Lung (tissue), 11 donors: ENCODE measurements at regions not wholly inside any gene's neighbourhood (a gene's known extent, or its start where the extent isn't known, plus 50 kb on each side); places are given as distances from the start of the nearest gene placed in this dataset.

ENCODE experiments used
- ATAC-seq: fragments of 200-7000 bp; cut with Tn5 transposase; one replicate; pipeline ENCODE4 v1.9.1; 2020; ENCODE audit warnings: moderate number of reproducible peaks; ENCODE audit not compliant: insufficient read depth, low FRiP score
- DNase-seq, 3 donors: peaks; one replicate each; pipeline ENCODE4 v3.0.0-alpha.2; 2013 to 2017
- H3K27ac ChIP-seq, 2 donors: one replicate each; pipeline ENCODE4 v1.5.1; 2013; ENCODE audit warnings: mild to moderate bottlenecking in 2 of 2, moderate library complexity in 2 of 2, control low read depth in 1 of 2, inconsistent platforms in 1 of 2, low read depth in 1 of 2, low read length in 1 of 2
- H3K27me3 ChIP-seq, 3 donors: one replicate each; pipeline ENCODE4 v1.5.1; 2013; ENCODE audit warnings: low read length in 2 of 3; ENCODE audit not compliant: control insufficient read depth in 3 of 3, insufficient read depth in 3 of 3
- H3K36me3 ChIP-seq, 4 donors: one replicate each; pipeline ENCODE4 v1.5.1; 2013; ENCODE audit warnings: low read length in 4 of 4, mild to moderate bottlenecking in 1 of 4, moderate library complexity in 1 of 4; ENCODE audit not compliant: control insufficient read depth in 4 of 4, insufficient read depth in 4 of 4
- H3K4me1 ChIP-seq, 5 donors: one replicate each; pipeline ENCODE4 v1.5.1; 2013; ENCODE audit warnings: low read length in 5 of 5, mild to moderate bottlenecking in 2 of 5, moderate library complexity in 1 of 5; ENCODE audit not compliant: control insufficient read depth in 5 of 5, insufficient read depth in 5 of 5
- H3K4me3 ChIP-seq: one replicate; pipeline ENCODE4 v1.5.1; 2013; ENCODE audit warnings: mild to moderate bottlenecking, control low read depth, moderate library complexity
- H3K9ac ChIP-seq, 2 donors: one replicate each; pipeline ENCODE4 v1.5.1; 2013; ENCODE audit warnings: low read length in 2 of 2, control low read depth in 1 of 2; ENCODE audit not compliant: insufficient read depth in 1 of 2
- H3K9me3 ChIP-seq, 4 donors: one replicate each; pipeline ENCODE4 v1.5.1; 2013; ENCODE audit warnings: low read length in 3 of 4, mild to moderate bottlenecking in 1 of 4, moderate library complexity in 1 of 4; ENCODE audit not compliant: control insufficient read depth in 4 of 4, insufficient read depth in 3 of 4
- WGBS, 2 donors: extraction: QIAGEN DNeasy Blood & Tissue Kit; methylation state at CpG; one replicate each; pipeline ENCODE4 v1.1.7; 2013; 5-methylcytosine and 5-hydroxymethylcytosine counted together
- TF ChIP-seq, protein P1 (sequence below): IDR thresholded peaks from 2 replicates; pipeline ENCODE4 v1.5.1; 2012; ENCODE audit warnings: mild to moderate bottlenecking; ENCODE audit errors: control extremely low read depth, extremely low read depth
- donor health status: control.
- donor health status: control.
- donor health status: Bipolar disorder and iron deficiency.
- donor health status: healthy.
- donor health status: DM: yes; HTN: yes; CAD: no.

DNA sequence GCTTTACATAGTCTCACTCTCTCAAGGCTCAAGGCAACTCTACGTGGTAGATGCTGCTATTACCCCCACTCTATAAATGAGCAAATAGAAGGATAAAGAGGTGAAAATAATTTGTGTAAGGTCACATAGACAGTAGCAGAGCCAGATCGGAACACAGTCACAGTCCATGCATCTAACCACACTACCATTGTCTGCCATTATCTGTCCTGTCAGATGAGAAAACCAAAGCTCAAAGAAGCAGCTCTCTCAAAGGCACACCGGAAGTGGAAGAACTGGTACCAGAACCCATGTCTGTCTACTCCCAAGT, 134.4 kb upstream of the NUDT4 start:
- WGBS, 2 donors, result 74 to 76% methylated on average over 3 of the region's 3 CpGs
- TF ChIP-seq, protein P1, sequence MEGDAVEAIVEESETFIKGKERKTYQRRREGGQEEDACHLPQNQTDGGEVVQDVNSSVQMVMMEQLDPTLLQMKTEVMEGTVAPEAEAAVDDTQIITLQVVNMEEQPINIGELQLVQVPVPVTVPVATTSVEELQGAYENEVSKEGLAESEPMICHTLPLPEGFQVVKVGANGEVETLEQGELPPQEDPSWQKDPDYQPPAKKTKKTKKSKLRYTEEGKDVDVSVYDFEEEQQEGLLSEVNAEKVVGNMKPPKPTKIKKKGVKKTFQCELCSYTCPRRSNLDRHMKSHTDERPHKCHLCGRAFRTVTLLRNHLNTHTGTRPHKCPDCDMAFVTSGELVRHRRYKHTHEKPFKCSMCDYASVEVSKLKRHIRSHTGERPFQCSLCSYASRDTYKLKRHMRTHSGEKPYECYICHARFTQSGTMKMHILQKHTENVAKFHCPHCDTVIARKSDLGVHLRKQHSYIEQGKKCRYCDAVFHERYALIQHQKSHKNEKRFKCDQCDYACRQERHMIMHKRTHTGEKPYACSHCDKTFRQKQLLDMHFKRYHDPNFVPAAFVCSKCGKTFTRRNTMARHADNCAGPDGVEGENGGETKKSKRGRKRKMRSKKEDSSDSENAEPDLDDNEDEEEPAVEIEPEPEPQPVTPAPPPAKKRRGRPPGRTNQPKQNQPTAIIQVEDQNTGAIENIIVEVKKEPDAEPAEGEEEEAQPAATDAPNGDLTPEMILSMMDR, result no peak
- Histone ChIP-seq H3K4me3 (no peak overlapping the region), H3K4me1 (peaks cover 0 to 11% (median 6%) of the 10 kb centered on the region in 5 donors), H3K9me3 (peaks cover 0 to 2% (median under 1%) of the 10 kb centered on the region in 4 donors), H3K36me3 (no peaks in the 10 kb centered on the region), H3K9ac (no peak overlapping the region), H3K27me3 (no peaks in the 10 kb centered on the region), H3K27ac (peak overlapping the region in 1 of 2 donors; percentile 58)
- ATAC-seq (no peak), DNase-seq (no peak)

DNA sequence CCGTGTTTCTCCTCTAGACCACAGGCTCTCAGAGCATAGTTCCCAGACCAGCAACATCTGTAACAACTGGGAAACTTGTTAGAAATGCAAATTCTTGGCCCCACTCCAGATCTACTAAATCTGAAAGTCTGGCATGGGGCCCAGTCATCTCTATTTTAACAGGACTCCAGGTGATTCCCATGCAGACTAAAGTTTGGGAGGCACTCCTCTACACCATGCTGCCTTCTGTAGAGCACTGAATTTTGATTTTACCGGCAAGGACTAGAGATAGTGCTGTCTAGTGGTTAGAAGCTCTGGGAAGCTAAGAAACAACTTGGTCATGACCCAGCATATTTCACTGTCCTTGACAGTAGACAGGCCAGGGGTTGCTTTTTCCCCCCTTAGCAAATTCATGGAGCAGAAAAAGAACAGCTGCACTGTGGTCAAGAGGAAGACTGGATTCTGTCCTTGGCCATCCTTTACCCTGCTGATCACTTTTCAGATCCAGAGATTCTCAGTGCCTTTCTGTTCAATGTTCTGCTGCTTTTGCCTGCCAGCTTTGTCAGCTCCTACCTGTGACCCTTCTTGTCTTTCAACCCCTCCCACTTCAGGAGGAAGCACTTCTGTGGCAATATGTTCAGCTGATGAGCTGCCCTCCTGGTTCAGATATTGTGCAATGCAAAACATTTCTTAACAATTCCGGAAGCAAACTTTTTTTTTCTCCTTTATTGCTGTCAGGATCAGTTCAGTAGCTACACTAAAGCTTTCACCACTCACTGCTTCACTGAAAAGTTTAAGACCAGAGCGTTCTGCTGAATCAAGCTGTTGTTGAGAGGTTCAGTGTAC, 133.8 kb upstream of the NUDT4 start:
- no peak overlapping the region for H3K9ac ChIP-seq

DNA sequence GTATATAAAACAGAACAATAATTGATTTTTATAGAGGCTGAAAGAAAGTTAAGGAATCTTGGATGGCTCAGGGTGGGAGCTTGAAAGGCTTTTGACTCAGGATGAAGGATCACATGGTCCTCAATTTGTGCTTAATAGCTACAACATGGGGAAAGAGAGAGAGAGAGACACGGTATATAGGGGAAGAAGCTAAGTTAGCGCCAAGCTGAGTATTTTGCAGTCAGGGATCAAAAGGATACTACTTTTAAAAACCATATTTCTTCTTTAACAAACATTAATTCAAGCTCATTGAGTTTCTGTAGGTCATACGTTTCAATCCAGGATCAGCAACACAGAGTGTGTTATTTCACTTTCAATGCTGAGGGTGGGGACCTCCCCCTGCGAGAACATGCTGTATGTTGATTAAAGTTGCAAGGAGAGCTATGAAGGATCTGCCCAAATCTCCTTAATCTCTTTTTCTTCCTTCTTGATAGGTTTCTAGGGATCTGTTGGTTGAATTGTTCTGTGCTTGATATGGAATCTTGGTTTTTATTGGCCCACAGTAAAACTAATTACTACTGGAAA, 133.1 kb upstream of the NUDT4 start:
- ATAC-seq (no peak), DNase-seq (no peak)
- Histone ChIP-seq H3K36me3 (no peaks in the 10 kb centered on the region), H3K9me3 (no peaks in the 10 kb centered on the region), H3K9ac (no peak overlapping the region), H3K27me3 (no peaks in the 10 kb centered on the region), H3K4me1 (peaks cover 0 to 11% (median 6%) of the 10 kb centered on the region in 5 donors), H3K4me3 (no peak overlapping the region), H3K27ac (no peak overlapping the region)
- 70 to 72% methylated on average over 4 of the region's 4 CpGs for WGBS, 2 donors
- TF ChIP-seq, protein P1, result no peak

More for the DNA sequence above, 133.8 kb upstream of the NUDT4 start:
- Histone ChIP-seq H3K4me1 (peaks cover 0 to 11% (median 6%) of the 10 kb centered on the region in 5 donors), H3K27me3 (no peaks in the 10 kb centered on the region), H3K9me3 (peaks cover 0 to 1% (median 0%) of the 10 kb centered on the region in 4 donors), H3K4me3 (no peak overlapping the region), H3K36me3 (no peaks in the 10 kb centered on the region), H3K27ac (peak overlapping the region in 1 of 2 donors; percentile 58)
- ATAC-seq (peak; percentile 54), DNase-seq (peak; percentile 33 to 87 (median 76))
- WGBS, 2 donors, result 21 to 32% methylated on average over 4 of the region's 4 CpGs
- TF ChIP-seq, protein P1, result no peak
